HepG2 (cell line): ENCODE measurements at regions not wholly inside any gene's neighbourhood (a gene's known extent, or its start where the extent isn't known, plus 50 kb on each side); places are given as distances from the start of the nearest gene placed in this dataset.

Experiments used
- ATAC-seq: fragments of 200-7000 bp; cut with Tn5 transposase; 3 replicates; pipeline ENCODE4 v1.9.1; 2020; ENCODE audit warnings: mild to moderate bottlenecking, moderate library complexity
- BruUV-seq: library from RNA; stranded (reverse); fragments of 400-500 nt; replicated peaks from 2 replicates; lab custom pipeline; 2021; lab: Mats Ljungman, UMichigan
- CTCF ChIA-PET: fragments of 300-600 bp; formaldehyde crosslinking; extraction: SDS; loops from one replicate; lab custom pipeline; 2021; ENCODE audit warnings: low total read pairs, inconsistent platforms, low intra/inter-chr PET ratio; lab: Yijun Ruan, JAX
- POLR2A ChIA-PET: fragments of 350-600 bp; sonication (Branson Sonifier 250); formaldehyde crosslinking; loops from one replicate; lab custom pipeline; 2020; ENCODE audit warnings: antibody characterized with exemption, inconsistent platforms; lab: Yijun Ruan, JAX
- DNase-seq: peaks from one replicate; pipeline ENCODE4 v3.0.0-alpha.2; 2015; ENCODE audit warnings: low spot score
- FAIRE-seq: peaks from 3 replicates; lab custom pipeline; 2011; peaks lifted over from hg19 to GRCh38; lab: Jason Lieb, UNC
- H2AFZ ChIP-seq: one replicate; pipeline ENCODE4 v1.6.1; 2011; ENCODE audit warnings: low read length, inconsistent platforms
- H3K27ac ChIP-seq: fragments of 300-600 bp; 3 replicates; pipeline ENCODE4 v1.8.0; 2011; ENCODE audit warnings: mixed run types, mild to moderate bottlenecking, mixed read lengths, low read length, inconsistent platforms; ENCODE audit not compliant: insufficient read depth; ENCODE audit errors: extremely low read length
- H3K27me3 ChIP-seq, 2 experiments: fragments of 200-600 bp in 1 of 2; 2 replicates in 1 of 2; 3 replicates in 1 of 2; pipeline versions ENCODE4 v1.6.0 to v1.8.0; 2011; ENCODE audit warnings: low read length in 2 of 2, mild to moderate bottlenecking in 2 of 2, moderate library complexity in 2 of 2, inconsistent platforms in 1 of 2; ENCODE audit not compliant: insufficient read depth in 2 of 2, control insufficient read depth in 1 of 2
- H3K36me3 ChIP-seq, 2 experiments: fragments of 200-600 bp in 1 of 2; replicated peaks in 1 of 2; 2 replicates in 1 of 2; 3 replicates in 1 of 2; pipeline versions ENCODE4 v1.5.1 to v1.8.0; 2011; ENCODE audit warnings: low read length in 2 of 2, inconsistent platforms in 1 of 2; ENCODE audit not compliant: insufficient read depth in 2 of 2, control insufficient read depth in 1 of 2
- H3K4me1 ChIP-seq: 2 replicates; pipeline ENCODE4 v1.5.1; 2012; ENCODE audit warnings: low read length, inconsistent platforms; ENCODE audit not compliant: insufficient read depth
- H3K4me2 ChIP-seq: 2 replicates; pipeline ENCODE4 v1.6.0; 2011; ENCODE audit warnings: low read depth, low read length, inconsistent platforms
- H3K4me3 ChIP-seq, 3 experiments: fragments of 200-600 bp in 1 of 3; sonication (generic), shearing (Covaris generic) in 1 of 3; replicated peaks in 1 of 3; 2 replicates each; pipeline ENCODE4 v1.5.1; 2011 to 2016; ENCODE audit warnings: low read length in 3 of 3, inconsistent platforms in 2 of 3, low read depth in 2 of 3, mild to moderate bottlenecking in 2 of 3, control low read depth in 1 of 3, mixed read lengths in 1 of 3; ENCODE audit not compliant: insufficient read depth in 1 of 3
- H3K79me2 ChIP-seq: one replicate; pipeline ENCODE4 v1.6.1; 2011; ENCODE audit warnings: low read length, inconsistent platforms; ENCODE audit not compliant: insufficient read depth
- H3K9ac ChIP-seq: 2 replicates; pipeline ENCODE4 v1.6.0; 2011; ENCODE audit warnings: mild to moderate bottlenecking, low read depth, low read length, inconsistent platforms; ENCODE audit not compliant: insufficient read depth
- H3K9me3 ChIP-seq: 2 replicates; pipeline ENCODE4 v1.5.1; 2012; ENCODE audit warnings: mild to moderate bottlenecking, low read length
- H4K20me1 ChIP-seq: 2 replicates; pipeline ENCODE4 v1.6.0; 2011; ENCODE audit warnings: inconsistent platforms, mild to moderate bottlenecking, low read length, moderate library complexity; ENCODE audit not compliant: insufficient read depth
- ARID3A ChIP-seq: IDR thresholded peaks from 2 replicates; pipeline ENCODE4 v1.6.1; 2012; ENCODE audit warnings: low read depth, low read length, improper control_type of control experiment
- NKX3-1 ChIP-seq: sonication (generic); formaldehyde crosslinking; IDR thresholded peaks from 2 replicates; pipeline ENCODE4 v1.5.0; 2020; ENCODE audit warnings: missing genetic modification reagents
- NR2F1 ChIP-seq, 2 experiments: fragments of 450-650 bp in 1 of 2; formaldehyde crosslinking in 1 of 2; IDR thresholded peaks; 2 replicates each; pipeline versions ENCODE4 v1.5.0 to v1.6.1; 2016 to 2020; ENCODE audit warnings: mild to moderate bottlenecking in 1 of 2, missing compliant biosample characterization in 1 of 2, missing genetic modification reagents in 1 of 2, moderate library complexity in 1 of 2
- SP5 ChIP-seq: IDR thresholded peaks from 2 replicates; pipeline ENCODE4 v1.6.1; 2016; ENCODE audit warnings: low read depth, borderline replicate concordance
- TCF12 ChIP-seq, 2 experiments: fragments of 450-650 bp in 1 of 2; sonication (generic) in 1 of 2; formaldehyde crosslinking in 1 of 2; IDR thresholded peaks; 2 replicates each; pipeline versions ENCODE4 v1.6.1 to v1.8.0; 2017 to 2022; ENCODE audit warnings: antibody characterized with exemption in 1 of 2, mild to moderate bottlenecking in 1 of 2, missing genetic modification reagents in 1 of 2, moderate library complexity in 1 of 2
- TFDP2 ChIP-seq: sonication (generic); formaldehyde crosslinking; IDR thresholded peaks from 2 replicates; pipeline ENCODE4 v1.4.0; 2020; ENCODE audit warnings: missing genetic modification reagents
- ZBTB38 ChIP-seq: sonication (generic); formaldehyde crosslinking; IDR thresholded peaks from 2 replicates; pipeline ENCODE4 v1.5.1; 2020; ENCODE audit warnings: mild to moderate bottlenecking, missing genetic modification reagents
- ZFP36 ChIP-seq: fragments of 150-350 bp; IDR thresholded peaks from 2 replicates; pipeline ENCODE4 v1.6.1; 2018; ENCODE audit warnings: borderline replicate concordance, low read length, low read depth; ENCODE audit not compliant: partially characterized antibody
- ZIK1 ChIP-seq: sonication (generic); formaldehyde crosslinking; IDR thresholded peaks from 2 replicates; pipeline ENCODE4 v1.5.0; 2020; ENCODE audit warnings: mild to moderate bottlenecking, low read depth, missing genetic modification reagents, borderline replicate concordance
- ZNF256 ChIP-seq: sonication (generic); formaldehyde crosslinking; conservative IDR thresholded peaks from 2 replicates; pipeline ENCODE4 v1.4.0; 2020; ENCODE audit warnings: missing genetic modification reagents
- ZNF432 ChIP-seq: sonication (generic); formaldehyde crosslinking; IDR thresholded peaks from 2 replicates; pipeline ENCODE4 v1.5.0; 2020; ENCODE audit warnings: missing genetic modification reagents, mild to moderate bottlenecking, borderline replicate concordance
- ZNF496 ChIP-seq: sonication (generic); formaldehyde crosslinking; IDR thresholded peaks from 2 replicates; pipeline ENCODE4 v1.8.1; 2023; ENCODE audit warnings: mild to moderate bottlenecking, moderate library complexity, missing genetic modification reagents; ENCODE audit not compliant: insufficient replicate concordance
- ZNF558 ChIP-seq: sonication (generic); formaldehyde crosslinking; IDR thresholded peaks from 2 replicates; pipeline ENCODE4 v1.9.0; 2022; ENCODE audit warnings: mild to moderate bottlenecking, missing genetic modification reagents, borderline replicate concordance
- ZNF589 ChIP-seq: sonication (generic); formaldehyde crosslinking; conservative IDR thresholded peaks from 2 replicates; pipeline ENCODE4 v1.8.0; 2022; ENCODE audit warnings: mild to moderate bottlenecking, moderate library complexity, missing genetic modification reagents
- ZNF598 ChIP-seq: sonication (generic); formaldehyde crosslinking; IDR thresholded peaks from 2 replicates; pipeline ENCODE4 v1.5.1; 2020; ENCODE audit warnings: mild to moderate bottlenecking, missing genetic modification reagents, borderline replicate concordance
- ZNF605 ChIP-seq: sonication (generic); formaldehyde crosslinking; IDR thresholded peaks from 2 replicates; pipeline ENCODE4 v1.8.0; 2022; ENCODE audit warnings: mild to moderate bottlenecking, missing genetic modification reagents
- ZNF879 ChIP-seq: sonication (generic); formaldehyde crosslinking; IDR thresholded peaks from 2 replicates; pipeline ENCODE4 v1.8.1; 2023; ENCODE audit warnings: missing genetic modification reagents
- WGBS: methylation state at CpG from one replicate; pipeline ENCODE4 v1.1.6; 2017; ENCODE audit warnings: low lambda C conversion rate; 5-methylcytosine and 5-hydroxymethylcytosine counted together
- in situ Hi-C: cut with HindIII; loops from 2 replicates; pipeline ENCODE4 v1.10.0; 2017; ENCODE audit warnings: low pct_unique_long_range_greater_than_20kb; ENCODE audit not compliant: extremely low pct_ligation_motif_present
- intact Hi-C: fragments of 100-400 bp; cut with micrococcal nuclease; formaldehyde crosslinking; loops from one replicate; pipeline ENCODE4 v1.10.0; 2022; ENCODE audit not compliant: unreplicated experiment

GRCh38 chr2:7450833-7451190, 533.6 kb downstream of the RNF144A start:
- Histone ChIP-seq H3K27ac (no peak overlapping the region), H3K9ac (no peak overlapping the region), H3K27me3 (peaks cover 0 to 8% of the 10 kb centered on the region in 2 experiments; a peak in 3 of 5 replicates), H2AFZ (no peak overlapping the region), H3K36me3 (no peaks in the 10 kb centered on the region), H3K4me3 (no peak overlapping the region), H3K79me2 (no peaks in the 10 kb centered on the region), H3K4me2 (no peak overlapping the region), H3K4me1 (no peaks in the 10 kb centered on the region), H4K20me1 (no peaks in the 10 kb centered on the region), H3K9me3 (no peaks in the 10 kb centered on the region)
- DNase-seq, result no peak
- in situ Hi-C loops, result no loop called here
- intact Hi-C loops, result no loop called here
- no peak for ATAC-seq
- TF ChIP-seq ZNF256 (CRISPR knock-in tag) (no peak), ARID3A (no peak), ZNF598 (CRISPR knock-in tag) (no peak), ZNF558 (CRISPR knock-in tag) (no peak), SP5 (no peak), TFDP2 (CRISPR knock-in tag) (no peak), ZFP36 (no peak), ZIK1 (CRISPR knock-in tag) (no peak), NKX3-1 (CRISPR knock-in tag) (no peak), TCF12 (IDR thresholded peaks at IDR 0.05) (no peak), TCF12 (CRISPR knock-in tag; IDR thresholded peaks at IDR 0.05) (no peak), ZNF605 (CRISPR knock-in tag) (no peak), ZNF496 (CRISPR knock-in tag) (no peak), ZNF879 (CRISPR knock-in tag) (no peak), ZBTB38 (CRISPR knock-in tag) (no peak), NR2F1 (CRISPR knock-in tag; IDR thresholded peaks at IDR 0.05) (no peak), ZNF432 (CRISPR knock-in tag) (no peak), ZNF589 (CRISPR knock-in tag) (no peak)
- WGBS, result 37% methylated on average over 7 of the region's 7 CpGs
- no TSS peak for BruUV-seq
- POLR2A ChIA-PET, result no interaction called here
- CTCF ChIA-PET, result no interaction called here
- no peak for FAIRE-seq
